RKO (cell line): ENCODE measurements at regions not wholly inside any gene's neighbourhood (a gene's known extent, or its start where the extent isn't known, plus 50 kb on each side); places are given as distances from the start of the nearest gene placed in this dataset.
"Not testable (repeated sequence)": the region's sequence is repeated elsewhere in the genome, so short reads cannot be mapped to it uniquely, and the experiment has no call there.

Experiments used
- DNase-seq: peaks from one replicate; pipeline ENCODE4 v3.0.0-alpha.2; 2016; ENCODE audit warnings: low spot score

DNA sequence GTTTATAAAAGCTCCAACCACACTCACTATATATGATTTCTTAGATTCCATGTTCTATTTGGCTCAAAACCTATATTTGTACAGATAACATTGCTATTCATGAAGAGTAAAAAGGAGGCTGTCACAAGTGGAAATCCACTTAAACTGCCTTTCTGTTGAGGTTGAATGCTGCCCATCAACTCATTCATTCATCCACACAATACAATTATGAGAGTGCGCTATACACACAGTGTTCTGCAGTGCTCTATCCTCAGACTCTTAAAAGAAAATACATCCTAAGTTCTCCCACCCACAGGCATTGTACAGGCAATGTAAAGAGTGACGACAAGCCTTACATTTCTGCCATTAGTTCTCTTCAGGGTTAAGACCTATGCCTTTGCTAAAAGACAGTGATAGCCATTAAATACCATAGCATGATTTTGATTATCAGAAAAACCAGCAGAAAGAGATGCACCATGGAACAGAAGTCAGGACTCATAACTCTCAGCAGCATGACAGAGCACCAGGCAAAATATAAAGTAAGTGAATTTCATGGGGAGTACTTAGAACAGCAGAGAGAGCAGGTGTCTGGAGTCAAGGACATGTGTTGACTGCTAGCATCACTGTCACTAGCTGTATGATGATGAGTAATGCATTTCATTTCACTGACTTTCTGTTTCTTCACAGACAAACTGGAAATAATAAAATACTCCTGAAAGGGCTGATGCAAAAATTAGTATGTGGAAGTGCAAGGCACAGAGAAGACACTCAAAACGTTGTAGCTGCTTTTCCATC lies 218.0 kb downstream of the RBM26 start:
- peak; percentile 12 for DNase-seq

DNA sequence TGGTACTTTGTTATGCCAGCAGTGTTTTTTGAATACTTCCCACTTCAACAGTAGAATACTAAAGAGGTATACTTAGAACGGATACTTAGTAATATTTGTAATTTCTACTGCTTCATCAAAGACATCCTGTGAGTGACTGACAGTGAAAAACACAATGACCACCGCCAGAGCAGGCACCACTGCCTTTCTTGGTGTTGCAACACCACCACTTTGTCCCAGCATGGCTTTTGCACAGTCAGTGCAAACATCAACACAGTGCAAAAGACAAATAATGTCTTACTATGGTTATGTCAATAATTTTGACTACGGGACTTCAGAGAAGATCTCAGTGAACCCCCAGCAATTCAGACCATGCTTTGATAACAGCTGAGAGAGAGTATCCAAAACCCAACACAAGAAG lies 220.5 kb downstream of the RBM26 start:
- DNase-seq: no peak

DNA sequence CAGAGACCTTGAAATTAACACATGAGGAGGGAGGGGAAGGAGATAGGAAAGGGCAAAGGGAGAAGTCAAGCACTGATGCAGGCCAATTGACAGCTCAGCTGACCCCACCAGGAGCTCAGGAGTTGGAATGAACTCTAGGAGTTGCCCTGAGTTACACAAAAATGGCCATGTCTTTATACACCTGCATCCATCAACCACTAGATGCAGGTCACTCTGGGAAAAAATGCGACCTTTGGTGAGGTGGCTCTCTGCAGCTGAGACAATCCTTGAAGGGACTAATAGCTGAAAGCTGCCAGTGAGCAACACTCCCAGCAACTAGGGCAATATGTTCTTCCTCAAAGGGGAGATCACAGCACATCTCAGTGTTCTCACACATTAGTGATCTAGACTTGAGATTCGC lies 222.8 kb downstream of the RBM26 start:
- no peak for DNase-seq

DNA sequence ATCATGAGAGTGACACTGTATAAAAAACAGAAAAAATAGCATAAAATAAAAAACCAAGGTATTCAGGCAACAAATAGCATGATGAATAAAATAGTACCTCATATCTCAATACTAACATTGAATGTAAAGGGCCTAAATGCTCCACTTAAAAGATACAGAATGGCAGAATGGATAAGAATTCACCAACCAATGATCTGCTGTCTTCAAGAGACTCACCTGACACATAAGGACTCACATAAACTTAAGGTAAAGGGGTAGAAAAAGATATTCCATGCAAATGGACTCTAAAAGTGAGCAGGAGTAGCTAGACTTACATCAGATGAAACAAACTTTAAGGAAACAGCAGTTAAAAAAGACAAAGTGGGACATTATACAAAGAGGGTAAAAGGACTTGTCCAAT lies 232.4 kb downstream of the RBM26 start:
- DNase-seq: not testable (repeated sequence)

DNA sequence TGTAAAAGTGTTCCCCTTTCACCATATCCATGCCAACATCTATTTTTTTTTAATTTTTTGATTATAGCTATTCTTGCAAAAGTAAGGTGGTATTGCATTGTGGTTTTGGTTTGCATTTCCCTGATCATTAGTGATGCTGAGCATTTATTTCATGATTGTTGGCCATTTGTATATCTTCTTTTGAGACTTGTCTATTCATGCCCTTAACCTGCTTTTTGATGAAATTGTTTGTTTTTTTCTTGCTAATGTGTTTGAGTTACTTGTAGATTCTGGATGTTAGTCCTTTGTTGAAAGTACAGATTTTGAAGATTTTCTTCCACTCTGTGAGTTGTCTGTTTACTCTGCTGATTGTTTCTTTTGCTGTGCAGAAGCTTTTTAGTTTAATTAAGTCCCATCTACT lies 233.1 kb downstream of the RBM26 start:
- not testable (repeated sequence) for DNase-seq

DNA sequence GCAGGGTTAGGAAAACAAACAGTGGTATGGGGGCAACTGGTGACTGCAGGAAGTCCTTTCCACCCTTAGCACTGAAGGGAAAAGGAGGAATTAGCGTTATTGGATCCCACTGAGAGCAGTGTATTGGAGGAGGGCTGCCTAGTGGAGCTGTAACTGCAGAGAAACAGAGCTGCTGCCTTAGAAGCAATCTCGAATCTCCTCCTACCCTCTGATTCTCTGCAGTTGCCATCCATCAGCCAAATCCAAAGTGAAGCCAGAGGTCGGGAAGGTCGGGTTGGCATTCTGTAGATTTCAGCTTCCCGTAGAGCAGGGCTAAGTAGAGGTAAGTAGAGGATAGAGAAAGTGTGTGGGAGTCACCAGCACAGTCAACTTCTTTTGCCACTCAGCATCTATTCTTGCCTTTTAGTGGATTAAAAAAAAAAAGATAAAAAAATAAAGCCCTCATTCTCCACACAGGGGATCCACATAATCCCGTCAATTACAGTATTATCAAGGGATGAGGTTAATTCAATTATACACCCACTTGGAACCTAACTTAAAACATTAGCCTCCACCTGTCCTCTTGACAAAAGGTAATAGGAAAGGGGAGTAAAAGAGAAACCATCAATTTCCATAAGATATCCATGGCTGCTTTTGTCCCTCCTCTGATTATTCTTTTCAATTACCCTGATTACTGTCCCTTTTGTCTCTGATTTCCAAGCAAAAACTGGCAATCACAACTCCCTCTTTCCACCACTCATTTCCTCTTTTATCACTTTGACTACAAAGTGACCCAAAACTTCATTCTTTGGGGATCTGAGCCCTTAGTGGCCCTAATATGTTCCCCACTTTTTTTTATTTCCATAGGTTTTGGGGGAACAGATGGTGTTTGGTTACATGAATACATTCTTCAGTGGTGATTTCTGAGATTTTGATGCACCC lies 234.7 kb downstream of the RBM26 start:
- no peak for DNase-seq

DNA sequence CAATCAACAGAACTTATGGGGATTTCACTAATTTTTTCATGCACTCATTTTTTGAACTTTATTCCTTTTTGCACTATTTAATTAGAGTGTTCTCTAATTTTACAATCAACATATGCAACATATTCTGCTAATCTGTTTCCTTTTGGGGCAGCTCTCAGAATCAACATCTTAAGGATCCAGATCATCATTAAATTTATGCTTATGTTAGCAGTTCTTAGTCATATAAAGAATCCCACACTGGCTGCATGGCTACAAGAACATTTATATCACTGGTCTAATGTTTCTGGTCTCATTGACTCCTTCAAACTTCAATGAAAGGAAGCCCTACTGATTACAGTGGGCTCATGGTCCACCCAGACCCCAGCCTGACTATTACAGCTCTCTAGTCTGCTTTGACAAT lies 245.2 kb downstream of the RBM26 start:
- DNase-seq: no peak

DNA sequence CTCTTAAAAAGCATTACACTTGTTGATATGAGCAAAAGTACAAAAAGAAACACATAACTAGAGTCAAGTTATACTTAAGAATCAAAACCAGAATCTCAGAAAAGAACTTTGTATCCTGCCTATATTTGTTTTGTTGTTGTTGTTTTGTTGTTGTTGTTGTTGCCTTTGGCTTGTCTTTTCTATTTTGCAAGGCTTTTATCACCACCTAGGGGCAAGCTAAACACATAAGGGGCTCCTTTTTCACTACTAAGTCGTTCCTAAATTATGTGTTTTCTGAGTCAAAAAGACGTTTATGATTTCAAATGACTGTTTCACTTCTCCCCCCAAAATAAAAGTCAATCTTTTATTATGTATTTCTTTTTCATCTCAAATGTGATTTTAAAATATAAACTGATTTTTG lies 250.2 kb downstream of the RBM26 start:
- DNase-seq: no peak

DNA sequence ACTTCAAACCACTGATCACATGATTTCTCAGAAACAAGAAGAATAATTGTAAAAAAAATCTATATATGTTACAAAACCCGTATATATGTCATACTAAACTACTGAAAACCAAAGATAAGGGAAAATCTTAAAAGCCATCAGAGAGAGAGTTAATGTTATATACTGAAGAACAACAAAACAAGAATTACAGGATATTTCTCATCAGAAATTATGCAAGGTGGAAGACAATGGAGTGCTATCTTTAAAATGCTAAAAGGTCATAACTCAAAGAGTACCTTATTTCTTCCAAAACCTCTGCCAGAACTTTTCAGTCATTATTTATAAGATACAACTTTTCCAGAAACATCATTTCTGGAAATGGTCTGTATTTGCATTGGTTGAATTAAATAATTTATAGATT lies 256.8 kb downstream of the RBM26 start:
- DNase-seq: no peak

DNA sequence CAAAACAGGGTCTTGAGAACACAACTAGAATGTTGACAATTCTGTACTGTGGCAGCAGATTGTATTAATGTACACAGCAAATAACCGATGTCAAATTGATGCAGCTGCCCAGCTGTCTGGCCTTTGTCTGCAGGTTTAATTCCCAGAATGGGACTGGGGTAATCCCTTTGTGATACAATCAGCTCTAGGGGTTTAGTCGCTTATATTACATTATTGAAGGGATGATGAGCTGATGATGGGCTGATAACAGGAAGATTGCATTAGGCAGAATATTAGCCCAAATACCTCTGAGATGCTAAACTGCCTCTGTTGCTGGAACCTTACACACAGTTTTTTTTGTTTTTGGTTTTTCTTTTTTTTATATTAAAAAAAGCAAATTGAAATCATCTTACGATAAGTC lies 265.0 kb downstream of the RBM26 start:
- no peak for DNase-seq

DNA sequence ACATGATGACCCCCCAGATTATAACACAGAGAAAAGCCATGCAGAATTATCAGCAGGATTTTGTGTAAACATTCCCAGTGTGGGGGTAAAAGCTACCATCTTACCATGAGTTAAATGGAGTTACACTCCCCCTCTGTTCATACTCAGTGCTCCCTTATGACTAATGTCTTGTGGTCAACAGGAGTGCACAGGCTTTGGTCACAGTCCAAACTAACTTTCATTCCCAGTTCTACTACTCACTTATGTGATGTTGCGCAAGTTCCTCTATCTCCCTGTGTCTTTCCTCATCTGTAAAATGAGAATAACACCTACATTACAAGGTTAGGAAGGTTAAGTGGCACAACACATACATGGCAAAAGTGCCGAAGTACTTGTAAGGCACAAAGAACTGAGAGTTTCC lies 277.9 kb downstream of the RBM26 start:
- peak; percentile 57 for DNase-seq

DNA sequence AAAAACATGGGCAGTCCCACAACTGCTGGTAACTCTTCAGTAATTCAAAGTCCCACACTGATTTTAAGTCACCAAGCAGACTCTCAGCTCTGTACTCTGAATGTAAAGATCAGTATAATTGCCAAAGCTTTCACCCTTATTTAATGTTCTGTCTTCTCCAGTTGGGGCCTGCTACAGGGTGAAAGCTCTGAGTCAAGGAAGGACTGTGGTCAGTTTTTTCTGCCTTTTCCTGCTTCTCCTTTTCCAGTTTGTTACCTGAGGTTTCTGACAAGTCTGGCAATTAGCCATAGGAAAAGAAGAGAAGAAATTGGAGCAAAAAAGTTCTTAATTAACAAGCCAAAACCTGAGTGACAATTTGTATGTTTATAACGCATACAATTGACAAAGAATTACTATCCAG lies 279.3 kb downstream of the RBM26 start:
- DNase-seq: no peak

DNA sequence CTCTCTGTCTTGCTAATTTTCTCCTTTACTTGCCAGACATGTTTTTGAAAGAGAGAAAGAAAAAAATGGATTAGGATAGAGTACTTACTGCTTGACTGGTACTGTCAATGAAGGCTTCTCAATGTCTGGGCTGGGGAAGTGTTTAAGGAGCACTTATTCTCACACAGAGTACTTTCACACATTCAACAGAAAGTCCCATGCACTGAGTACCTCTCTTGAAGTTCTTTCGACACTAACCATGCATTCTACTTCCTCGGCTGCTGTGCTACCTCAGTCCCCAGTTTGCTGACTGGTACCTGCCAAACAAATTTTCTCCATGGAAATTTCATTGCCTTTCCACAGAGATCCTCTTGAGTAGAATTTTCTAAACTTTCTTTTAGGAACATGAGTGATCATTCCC lies 281.9 kb downstream of the RBM26 start:
- DNase-seq: no peak

DNA sequence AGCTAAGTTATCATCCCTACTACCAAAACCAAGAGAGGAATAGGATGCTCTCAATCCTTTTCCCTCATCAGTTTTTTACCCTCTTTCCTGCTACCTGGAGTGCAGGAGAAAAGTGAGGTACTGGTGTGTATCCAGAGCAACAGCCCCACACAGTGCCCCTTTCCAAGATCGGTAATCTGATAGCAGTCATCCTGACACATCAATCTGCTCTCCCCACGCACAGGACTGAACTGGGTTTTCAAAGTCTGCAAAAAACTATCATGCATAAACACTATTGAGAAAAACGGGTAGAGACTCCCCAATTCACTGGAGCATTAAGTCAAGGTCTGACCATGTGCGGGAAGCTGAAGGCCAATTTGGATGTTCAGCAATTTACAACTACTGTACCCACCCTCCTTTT lies 284.8 kb downstream of the RBM26 start:
- no peak for DNase-seq

DNA sequence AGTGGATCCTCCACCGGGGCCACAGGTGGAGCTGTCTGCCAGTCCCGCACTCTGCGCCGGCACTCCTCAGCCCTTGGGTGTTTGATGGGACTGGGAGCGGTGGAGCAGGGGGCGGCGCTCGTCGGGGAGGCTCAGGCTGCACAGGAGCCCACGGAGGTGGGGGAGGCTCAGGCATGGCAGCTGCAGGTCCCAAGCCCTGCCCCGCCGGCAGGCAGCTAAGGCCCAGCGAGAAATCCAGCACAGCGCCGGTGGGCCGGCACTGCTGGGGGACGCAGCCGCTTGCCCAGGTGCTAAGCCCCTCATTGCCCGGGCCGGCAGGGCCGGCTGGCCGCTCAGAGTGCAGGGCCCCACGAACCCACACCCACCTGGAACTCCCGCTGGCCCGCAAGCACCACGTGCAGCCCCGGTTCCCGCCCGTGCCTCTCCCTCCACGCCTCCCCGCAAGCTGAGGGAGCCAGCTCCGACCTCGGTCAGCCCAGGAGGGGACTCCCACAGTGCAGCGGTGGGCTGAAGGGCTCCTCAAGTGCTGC lies 286.4 kb downstream of the RBM26 start:
- no peak for DNase-seq

DNA sequence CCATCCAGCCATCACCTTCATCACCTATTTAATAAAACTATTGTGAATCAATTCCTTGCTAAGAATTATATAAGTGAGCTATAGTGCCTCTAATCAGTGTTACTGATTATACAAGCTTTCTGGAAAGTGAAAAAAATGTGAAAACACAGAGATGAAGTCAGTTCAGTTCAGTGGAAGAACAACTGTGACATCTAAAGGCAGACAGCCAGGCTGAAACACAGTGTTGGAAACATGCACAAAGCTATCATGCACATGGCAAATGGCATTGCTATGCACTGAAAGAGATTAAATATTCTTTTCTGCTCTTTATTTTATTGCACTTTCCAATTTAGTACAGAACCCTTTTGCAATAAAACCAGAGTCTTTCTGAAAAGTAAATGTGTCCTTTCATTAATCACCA lies 294.0 kb downstream of the RBM26 start:
- no peak for DNase-seq

DNA sequence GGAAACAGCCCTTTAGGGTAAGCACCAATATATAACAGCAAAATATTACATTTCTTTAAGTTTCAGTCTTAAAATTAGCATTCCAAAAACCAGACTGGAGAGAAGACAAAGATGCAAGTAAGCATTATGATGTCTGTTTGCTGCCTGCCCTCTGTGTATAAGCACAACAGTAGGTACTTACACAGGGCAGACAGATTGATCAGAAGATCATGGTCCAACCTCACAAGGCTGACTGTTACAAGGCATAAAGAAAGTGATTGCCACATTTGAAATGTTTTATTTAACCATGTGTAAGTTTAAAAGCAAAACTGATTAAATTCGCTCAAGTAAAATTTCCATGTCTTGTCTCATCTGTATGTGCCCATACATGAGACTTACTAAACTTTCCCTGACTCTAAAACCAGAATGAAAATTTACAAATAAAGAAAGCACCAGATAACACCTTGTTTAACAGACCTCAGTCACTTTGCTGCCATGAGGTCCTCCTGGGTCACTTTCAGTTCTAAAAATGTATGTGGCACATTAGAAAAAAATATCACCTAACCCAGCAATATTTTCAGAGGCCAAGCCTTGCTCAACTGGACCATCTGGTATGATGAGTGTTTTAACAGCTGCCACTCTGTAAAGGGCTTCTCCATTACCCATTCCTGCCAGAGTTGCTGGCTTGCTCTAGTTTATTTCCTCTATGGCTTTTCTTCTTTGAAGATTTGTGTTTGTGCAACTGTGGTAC lies 297.0 kb downstream of the RBM26 start:
- no peak for DNase-seq

DNA sequence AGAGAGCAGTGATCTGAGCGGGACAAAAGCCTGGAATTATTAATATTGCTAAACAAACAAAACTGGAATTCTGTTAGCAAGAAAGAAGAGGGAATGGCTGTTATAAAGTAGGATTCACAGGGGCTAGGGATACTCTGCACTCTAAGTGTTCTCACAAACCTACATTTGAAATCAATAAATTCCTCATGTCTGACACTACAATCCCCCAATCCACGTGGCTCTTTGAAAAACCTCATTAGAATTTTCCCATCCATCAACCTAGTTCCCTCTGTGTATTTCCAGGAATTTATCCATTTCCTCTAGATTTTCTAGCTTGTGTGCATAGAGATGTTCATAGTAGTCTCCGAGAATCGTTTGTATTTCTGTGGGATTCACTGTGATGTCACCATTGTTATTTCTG lies 307.5 kb downstream of the RBM26 start:
- no peak for DNase-seq

DNA sequence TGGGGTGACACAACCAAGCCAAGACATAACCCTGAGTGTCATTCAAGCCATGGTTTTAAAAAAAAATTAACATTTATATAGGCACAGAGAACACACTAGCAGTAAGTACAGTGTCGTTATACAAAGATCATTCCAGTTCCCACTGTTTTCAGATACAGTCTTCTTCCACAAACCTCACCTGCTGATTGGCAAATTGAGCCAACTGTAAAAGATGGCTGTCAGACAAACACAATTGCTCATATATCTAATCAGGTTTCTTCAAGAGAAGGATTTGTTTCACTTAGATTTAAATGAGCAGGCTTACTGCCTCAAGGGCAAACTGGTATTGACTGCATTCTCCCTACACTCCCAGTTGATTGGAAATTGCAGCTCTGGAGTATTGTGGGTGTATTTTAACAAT lies 308.9 kb downstream of the RBM26 start:
- no peak for DNase-seq

DNA sequence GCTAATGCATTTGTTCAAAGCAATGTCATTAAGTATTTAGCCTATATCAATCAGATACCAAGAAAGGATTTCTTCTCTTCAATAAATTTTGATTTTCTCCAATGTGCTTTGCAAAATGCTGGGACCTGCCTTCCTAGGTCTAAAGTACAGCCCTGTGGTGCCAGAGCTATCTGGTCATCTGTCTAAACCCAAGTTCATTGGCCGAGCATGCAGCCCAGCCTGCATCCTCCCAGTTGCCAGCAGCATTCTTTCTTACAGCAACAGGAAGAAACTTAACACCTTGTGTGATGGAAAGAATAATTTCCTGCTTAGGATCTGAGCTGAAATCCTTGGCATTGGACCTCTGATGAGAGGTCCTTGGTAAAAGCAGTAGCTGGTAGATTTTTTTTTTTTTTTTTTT lies 310.0 kb downstream of the RBM26 start:
- DNase-seq: no peak

DNA sequence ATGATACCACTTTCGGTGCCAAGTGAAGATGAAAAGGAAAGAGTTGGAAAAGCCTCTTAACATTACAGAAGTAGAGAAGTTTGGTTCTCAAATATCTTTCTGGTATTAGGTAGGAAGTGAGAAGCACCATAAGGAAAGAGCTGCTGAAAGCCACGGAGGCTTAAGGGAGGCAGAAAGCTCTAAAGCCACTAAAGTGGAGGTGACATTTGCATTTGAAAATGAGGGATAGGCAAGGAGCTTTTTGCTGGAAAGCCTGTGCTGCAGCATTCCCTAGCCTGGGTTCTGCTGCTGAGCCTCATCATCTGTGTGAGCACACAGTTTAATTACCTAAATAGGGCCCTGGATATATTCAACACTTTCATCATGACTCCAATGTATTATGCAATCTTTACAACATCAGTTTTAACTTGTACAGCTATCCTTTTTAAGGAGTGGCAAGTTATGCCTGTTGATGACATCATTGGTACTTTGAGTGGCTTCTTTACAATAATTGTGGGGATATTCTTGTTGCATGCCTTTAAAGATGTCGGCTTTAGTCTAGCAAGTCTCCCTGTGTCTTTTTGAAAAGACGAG lies 315.4 kb downstream of the RBM26 start:
- DNase-seq: no peak

DNA sequence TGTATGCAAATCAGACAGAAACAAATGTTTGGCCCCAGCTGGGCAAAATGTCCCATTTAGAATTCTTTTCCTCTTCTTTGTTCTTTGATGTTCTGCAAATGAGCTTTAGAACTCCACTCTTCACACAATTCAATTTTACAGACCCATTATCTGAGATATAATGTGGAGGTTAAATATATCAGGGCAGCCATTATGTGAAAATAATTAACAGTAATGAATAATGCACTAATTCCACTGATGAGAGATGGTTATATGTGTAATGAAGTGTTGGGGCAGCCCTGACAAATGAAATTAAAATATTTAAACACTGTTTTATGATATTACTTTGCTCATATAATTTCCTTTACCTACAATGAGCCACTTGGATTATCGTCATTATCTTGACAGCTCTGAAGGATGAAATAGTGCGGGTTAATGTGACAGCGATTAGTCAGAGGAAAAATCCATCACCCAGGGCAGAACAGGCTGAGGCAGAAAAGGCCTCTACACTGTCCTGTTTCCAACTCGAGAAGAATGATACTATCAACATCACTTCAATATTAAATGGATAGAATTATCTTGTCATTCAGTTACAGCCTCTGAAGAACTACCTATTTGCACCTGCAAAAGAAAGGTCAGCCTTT lies 321.1 kb downstream of the RBM26 start:
- DNase-seq: no peak
